GM10266 (cell line): ENCODE measurements at regions not wholly inside any gene's neighbourhood (a gene's known extent, or its start where the extent isn't known, plus 50 kb on each side); places are given as distances from the start of the nearest gene placed in this dataset.

Experiments
- DNase-seq: peaks from one replicate; pipeline ENCODE4 v3.0.0; 2012; ENCODE audit errors: extremely low spot score
- CTCF ChIP-seq: IDR thresholded peaks from 2 replicates; pipeline ENCODE4 v1.5.1; 2012; ENCODE audit warnings: mild to moderate bottlenecking, low read depth; ENCODE audit not compliant: control insufficient read depth, insufficient read depth; ENCODE audit errors: missing control alignments

GRCh38 chr11:121793291-121793690 lies 322.7 kb downstream of the BLID start:
- DNase-seq, result no peak
- no peak for TF ChIP-seq CTCF

GRCh38 chr11:121792185-121792584 lies 323.8 kb downstream of the BLID start:
- TF ChIP-seq CTCF, result no peak
- no peak for DNase-seq

- TF ChIP-seq CTCF, result no peak
- DNase-seq, result no peak
These were observed 325.6 kb downstream of the BLID start for GRCh38 chr11:121790430-121790829.

- no peak for TF ChIP-seq CTCF
- DNase-seq, result no peak
These were observed 328.2 kb upstream of the SORL1-AS1 start for GRCh38 chr11:121780971-121781370.

- DNase-seq, result no peak
- TF ChIP-seq CTCF, result no peak
These were observed 324.3 kb upstream of the SORL1-AS1 start for GRCh38 chr11:121777056-121777455.

GRCh38 chr11:121775276-121775675 lies 322.5 kb upstream of the SORL1-AS1 start:
- DNase-seq, result no peak
- no peak for TF ChIP-seq CTCF

DNA sequence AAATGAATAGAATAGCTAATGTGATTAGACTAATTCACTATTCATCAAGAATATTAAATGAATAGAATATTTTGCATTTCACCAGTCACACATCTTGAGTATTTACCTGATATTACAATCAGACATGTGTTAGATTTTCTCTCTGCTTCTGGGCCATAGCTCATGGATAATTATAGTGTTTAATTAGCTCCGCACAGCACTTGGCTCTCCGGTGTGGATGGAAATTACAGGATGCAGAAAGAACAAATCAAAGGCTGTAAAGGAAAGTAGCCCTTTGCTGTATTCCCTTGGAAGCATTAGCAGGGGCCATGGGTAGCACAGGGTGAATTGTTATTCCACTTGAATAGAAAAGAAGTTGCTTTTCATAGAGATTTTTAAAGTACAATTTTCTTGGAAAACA lies 320.3 kb upstream of the SORL1-AS1 start:
- no peak for DNase-seq
- no peak for TF ChIP-seq CTCF
